ENCODE measurements at regions not wholly inside any gene's neighbourhood (a gene's known extent, or its start where the extent isn't known, plus 50 kb on each side); places are given as distances from the start of the nearest gene placed in this dataset.

DNA sequence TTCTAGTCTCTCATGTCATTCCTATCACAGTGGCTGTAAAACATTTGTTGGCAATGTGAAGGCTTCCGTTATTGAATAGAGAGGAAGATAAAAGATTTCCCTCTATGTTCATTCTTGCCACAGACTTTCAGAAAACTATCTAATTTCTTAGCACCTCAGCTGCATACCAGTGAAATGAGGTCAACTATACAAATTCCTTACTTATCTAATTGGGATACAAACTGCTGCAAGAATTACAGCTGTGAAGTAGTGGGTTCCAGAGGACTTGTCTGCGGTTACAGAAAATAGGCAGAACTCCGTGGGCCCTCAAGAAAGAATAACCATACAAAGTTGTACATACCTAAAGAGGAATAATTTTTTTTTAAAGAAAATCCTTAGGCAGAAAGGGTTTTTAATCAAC, 175.8 kb downstream of the PPP1R2C start:
- Histone ChIP-seq H3K9me3 (no peaks in the 10 kb centered on the region), H3K36me3 (replicated peaks in 1 of 2; ENCODE audit: insufficient read depth in 1 of 2, low read depth in 2 of 2) (no peaks in the 10 kb centered on the region), H3K4me3 (no peak overlapping the region), H3K27ac (no peak overlapping the region), H3K27me3 (no peaks in the 10 kb centered on the region), H3K4me1 (peaks cover 4% of the 10 kb centered on the region)
- 57 to 85% methylated on average over 3 of the region's 3 CpGs for WGBS, 2 donors
- DNase-seq (no peak), ATAC-seq (no peak)
- no peak for TF ChIP-seq POLR2A (IDR thresholded peaks at IDR 0.05)
- TF ChIP-seq, protein P1, sequence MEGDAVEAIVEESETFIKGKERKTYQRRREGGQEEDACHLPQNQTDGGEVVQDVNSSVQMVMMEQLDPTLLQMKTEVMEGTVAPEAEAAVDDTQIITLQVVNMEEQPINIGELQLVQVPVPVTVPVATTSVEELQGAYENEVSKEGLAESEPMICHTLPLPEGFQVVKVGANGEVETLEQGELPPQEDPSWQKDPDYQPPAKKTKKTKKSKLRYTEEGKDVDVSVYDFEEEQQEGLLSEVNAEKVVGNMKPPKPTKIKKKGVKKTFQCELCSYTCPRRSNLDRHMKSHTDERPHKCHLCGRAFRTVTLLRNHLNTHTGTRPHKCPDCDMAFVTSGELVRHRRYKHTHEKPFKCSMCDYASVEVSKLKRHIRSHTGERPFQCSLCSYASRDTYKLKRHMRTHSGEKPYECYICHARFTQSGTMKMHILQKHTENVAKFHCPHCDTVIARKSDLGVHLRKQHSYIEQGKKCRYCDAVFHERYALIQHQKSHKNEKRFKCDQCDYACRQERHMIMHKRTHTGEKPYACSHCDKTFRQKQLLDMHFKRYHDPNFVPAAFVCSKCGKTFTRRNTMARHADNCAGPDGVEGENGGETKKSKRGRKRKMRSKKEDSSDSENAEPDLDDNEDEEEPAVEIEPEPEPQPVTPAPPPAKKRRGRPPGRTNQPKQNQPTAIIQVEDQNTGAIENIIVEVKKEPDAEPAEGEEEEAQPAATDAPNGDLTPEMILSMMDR (IDR thresholded peaks at IDR 0.05): no peak
- intact Hi-C loops (cut with DNase I): no loop called here

DNA sequence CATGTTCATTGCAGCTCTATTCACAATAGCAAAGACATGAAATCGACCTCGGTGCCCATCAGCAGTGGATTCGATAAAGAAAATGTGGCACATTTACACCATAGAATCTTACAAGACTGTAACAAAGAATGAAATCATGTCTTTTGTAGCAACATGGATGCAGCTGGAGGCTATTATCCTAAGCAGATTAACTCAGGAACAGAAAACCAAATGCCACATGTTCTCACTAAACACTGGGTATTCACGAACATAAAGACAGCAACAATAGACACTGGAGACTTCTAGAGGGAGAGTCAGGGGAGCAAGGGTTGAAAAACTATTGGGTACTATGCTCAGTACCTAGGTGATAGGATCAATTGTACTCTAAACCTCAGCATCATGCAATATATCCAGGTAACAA, 180.5 kb downstream of the PPP1R2C start:
- 64 to 72% methylated on average over 4 of the region's 4 CpGs for WGBS, 2 donors
- intact Hi-C loops (cut with DNase I): no loop called here
- H3K27me3 ChIP-seq: no peaks in the 10 kb centered on the region
- no peak for DNase-seq
- no peak for TF ChIP-seq POLR2A (IDR thresholded peaks at IDR 0.05)
- TF ChIP-seq, protein P1 (IDR thresholded peaks at IDR 0.05): no peak
- H3K27ac ChIP-seq: no peak overlapping the region
- no peaks in the 10 kb centered on the region for H3K9me3 ChIP-seq
- H3K4me1 ChIP-seq: no peaks in the 10 kb centered on the region
- H3K36me3 ChIP-seq (replicated peaks in 1 of 2; ENCODE audit: insufficient read depth in 1 of 2, low read depth in 2 of 2): no peaks in the 10 kb centered on the region
- no peak for ATAC-seq
- H3K4me3 ChIP-seq: no peak overlapping the region

DNA sequence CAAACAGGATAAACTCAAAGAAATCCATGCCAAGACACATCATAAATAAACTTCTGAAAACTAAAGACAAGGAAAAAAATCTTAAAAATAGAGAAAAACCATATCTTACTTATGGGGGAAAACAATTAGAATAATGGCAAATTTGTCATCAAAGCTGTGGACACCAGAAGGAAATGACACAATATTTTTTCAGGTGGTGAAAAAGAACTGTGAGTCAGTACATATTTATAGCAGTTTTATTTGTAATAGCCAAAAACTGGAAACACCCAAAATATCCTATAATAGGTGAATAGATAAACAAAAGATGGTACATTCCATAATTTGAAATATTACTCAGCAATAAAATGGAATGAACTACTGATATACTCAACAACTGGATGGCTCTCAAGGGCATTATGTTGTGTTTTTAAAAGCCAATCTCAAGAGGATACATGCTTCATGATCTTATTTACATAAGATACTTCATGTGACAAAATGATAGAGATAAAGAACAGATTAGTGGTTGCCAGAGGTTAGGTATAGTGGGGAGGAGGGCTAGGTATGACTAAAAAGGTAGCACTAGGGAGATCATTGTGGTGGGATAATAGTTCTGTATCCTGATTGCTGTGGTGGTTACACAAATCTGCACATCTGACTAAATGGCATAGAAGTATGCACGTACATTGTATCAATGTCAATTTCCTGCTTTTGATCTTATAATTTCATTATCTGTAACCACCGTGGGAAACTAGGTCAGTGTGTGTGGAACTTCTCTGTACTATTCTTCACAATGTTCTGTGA, 191.9 kb downstream of the PPP1R2C start:
- intact Hi-C loops (cut with DNase I): no loop called here
- no peak for TF ChIP-seq POLR2A (IDR thresholded peaks at IDR 0.05)
- TF ChIP-seq, protein P1 (IDR thresholded peaks at IDR 0.05): no peak

DNA sequence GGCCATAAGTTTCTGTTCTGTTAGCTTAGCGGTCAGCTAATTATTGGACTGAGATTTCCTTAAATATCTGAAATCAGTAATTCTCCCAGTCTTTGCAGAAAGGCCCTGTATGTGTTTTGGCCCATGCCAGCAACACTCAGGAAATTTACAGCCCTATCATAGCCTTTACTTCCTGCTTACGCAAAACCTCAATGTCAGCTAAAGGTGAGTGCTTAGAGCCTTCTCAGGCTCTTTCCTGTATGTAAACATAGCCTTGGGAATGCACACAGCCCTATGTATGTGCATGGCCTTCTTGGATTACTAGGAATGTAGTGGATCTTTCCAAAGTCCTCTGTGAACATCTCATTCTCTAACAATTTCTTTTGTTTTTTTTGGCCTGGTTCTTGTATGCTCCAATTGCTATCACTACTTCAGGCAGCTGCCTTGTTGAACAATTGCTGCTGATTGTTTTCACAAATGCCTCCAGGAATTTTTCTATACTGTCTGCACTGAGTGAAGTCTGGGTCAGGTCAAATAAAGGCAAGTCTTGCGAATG, 200.0 kb downstream of the PPP1R2C start:
- Histone ChIP-seq H3K27ac (no peak overlapping the region), H3K36me3 (replicated peaks in 1 of 2; ENCODE audit: insufficient read depth in 1 of 2, low read depth in 2 of 2) (no peaks in the 10 kb centered on the region), H3K9me3 (no peaks in the 10 kb centered on the region), H3K4me3 (no peak overlapping the region), H3K27me3 (no peaks in the 10 kb centered on the region), H3K4me1 (no peaks in the 10 kb centered on the region)
- ATAC-seq (no peak), DNase-seq (no peak)
- TF ChIP-seq, protein P1 (IDR thresholded peaks at IDR 0.05): no peak
- no peak for TF ChIP-seq POLR2A (IDR thresholded peaks at IDR 0.05)
- 82 to 96% methylated on average over 3 of the region's 3 CpGs for WGBS, 2 donors
- intact Hi-C loops (cut with DNase I): no loop called here

More for the DNA sequence above, 191.9 kb downstream of the PPP1R2C start:
- H3K4me1 ChIP-seq: no peaks in the 10 kb centered on the region
- no peaks in the 10 kb centered on the region for H3K9me3 ChIP-seq
- ATAC-seq (no peak), DNase-seq (no peak)
- H3K36me3 ChIP-seq (replicated peaks in 1 of 2; ENCODE audit: insufficient read depth in 1 of 2, low read depth in 2 of 2): no peaks in the 10 kb centered on the region
- H3K27me3 ChIP-seq: no peaks in the 10 kb centered on the region
- WGBS, 2 donors: 28 to 33% methylated on average over 2 of the region's 2 CpGs
- no peak overlapping the region for H3K4me3 ChIP-seq
- H3K27ac ChIP-seq: no peak overlapping the region

DNA sequence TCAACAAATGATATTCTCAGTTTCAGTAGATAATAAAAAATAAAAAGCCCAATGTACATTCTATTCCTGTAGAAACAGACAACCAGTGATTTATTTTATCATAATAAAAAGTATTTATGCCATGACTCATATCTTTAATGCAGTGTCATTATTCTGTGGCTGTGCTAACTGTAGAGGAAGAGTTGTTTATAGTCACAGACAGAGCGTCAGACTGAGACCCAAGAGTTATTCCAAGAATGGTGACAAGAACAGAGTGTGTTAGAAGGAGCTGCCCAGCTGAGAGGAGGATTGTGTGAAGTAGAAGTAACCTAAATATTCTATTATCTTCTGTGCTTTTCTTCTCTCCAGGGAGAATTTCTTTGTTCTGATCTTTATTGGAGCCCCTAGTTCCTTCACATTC, 210.7 kb downstream of the PPP1R2C start:
- no peaks in the 10 kb centered on the region for H3K36me3 ChIP-seq (replicated peaks in 1 of 2; ENCODE audit: insufficient read depth in 1 of 2, low read depth in 2 of 2)
- DNase-seq (no peak), ATAC-seq (no peak)
- no peaks in the 10 kb centered on the region for H3K4me1 ChIP-seq
- no peaks in the 10 kb centered on the region for H3K27me3 ChIP-seq
- no peak for TF ChIP-seq POLR2A (IDR thresholded peaks at IDR 0.05)
- TF ChIP-seq, protein P1 (IDR thresholded peaks at IDR 0.05): no peak
- H3K4me3 ChIP-seq: no peak overlapping the region
- H3K9me3 ChIP-seq: no peaks in the 10 kb centered on the region
- intact Hi-C loops (cut with DNase I): no loop called here
- 57 to 63% methylated on average over 1 of the region's 1 CpG for WGBS, 2 donors
- H3K27ac ChIP-seq: no peak overlapping the region

Measured in body of pancreas (tissue), 4 donors.